Hepatocyte (in vitro differentiated cells): ENCODE measurements at regions not wholly inside any gene's neighbourhood (a gene's known extent, or its start where the extent isn't known, plus 50 kb on each side); places are given as distances from the start of the nearest gene placed in this dataset.

Source experiments
- CTCF ChIP-seq: fragments of 200-600 bp; sonication (generic); IDR thresholded peaks from 2 replicates; pipeline ENCODE4 v1.5.1; 2016; ENCODE audit warnings: antibody characterized with exemption, mild to moderate bottlenecking; ENCODE audit not compliant: poor library complexity
- EZH2 ChIP-seq: fragments of 200-600 bp; sonication (generic); IDR thresholded peaks from 2 replicates; pipeline ENCODE4 v1.6.1; 2016; ENCODE audit warnings: antibody characterized with exemption, mild to moderate bottlenecking, borderline replicate concordance

DNA sequence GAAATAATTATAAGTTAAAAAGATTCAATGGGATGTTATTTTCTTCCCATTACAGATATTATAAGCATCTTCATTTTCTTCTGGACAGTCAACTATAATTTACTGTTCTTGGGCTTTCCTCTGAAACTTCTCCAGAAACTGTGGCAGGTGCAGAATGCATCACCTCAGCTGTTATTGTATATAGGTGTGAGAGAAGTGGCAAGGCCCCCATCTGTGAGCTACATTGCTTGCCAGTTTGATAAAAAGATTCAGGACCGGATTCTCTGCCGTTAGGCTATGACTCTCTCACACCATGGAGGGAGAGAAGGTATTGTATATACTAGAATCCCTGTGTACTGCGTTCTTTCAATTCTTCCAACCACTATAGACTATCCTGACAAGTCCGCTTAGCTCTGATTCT, 135.8 kb upstream of the CENPW start:
- TF ChIP-seq CTCF (no peak), EZH2 (no peak)
